Left lung (tissue), 4 donors: ENCODE measurements at regions not wholly inside any gene's neighbourhood (a gene's known extent, or its start where the extent isn't known, plus 50 kb on each side); places are given as distances from the start of the nearest gene placed in this dataset.

Source experiments
- ATAC-seq: fragments of 200-7000 bp; cut with Tn5 transposase; one replicate; pipeline ENCODE4 v1.9.1; 2020; ENCODE audit warnings: moderate library complexity
- DNase-seq, 4 donors: peaks; one replicate each; pipeline ENCODE4 v3.0.0-alpha.2; 2013 to 2020
- H3K27ac ChIP-seq, 2 donors: fragments of 200-600 bp; sonication (generic) in 1 of 2; one replicate each; pipeline versions ENCODE4 v1.5.0 to v1.8.0; 2020 to 2021
- H3K27me3 ChIP-seq, 2 donors: fragments of 200-600 bp; sonication (generic) in 1 of 2; one replicate each; pipeline versions ENCODE4 v1.5.0 to v1.8.0; 2020 to 2021
- H3K36me3 ChIP-seq, 2 donors: fragments of 200-600 bp; sonication (generic) in 1 of 2; one replicate each; pipeline versions ENCODE4 v1.5.0 to v1.8.0; 2020 to 2021
- H3K4me1 ChIP-seq, 2 donors: fragments of 200-600 bp; one replicate each; pipeline ENCODE4 v1.8.0; 2021
- H3K4me3 ChIP-seq, 2 donors: fragments of 200-600 bp; sonication (generic) in 1 of 2; one replicate each; pipeline versions ENCODE4 v1.5.0 to v1.8.0; 2020 to 2021; ENCODE audit warnings: mild to moderate bottlenecking in 1 of 2
- H3K9me3 ChIP-seq, 2 donors: fragments of 200-600 bp; sonication (generic) in 1 of 2; one replicate each; pipeline versions ENCODE4 v1.5.0 to v1.8.0; 2020 to 2021
- intact Hi-C, 2 donors: fragments of 100-400 bp; cut with DNase I; formaldehyde crosslinking; loops; one replicate each; pipeline versions ENCODE4 v1.11.2 to v1.14.2; 2022
- TF ChIP-seq, protein P1 (sequence below), 2 donors: fragments of 200-600 bp; sonication (generic) in 1 of 2; IDR thresholded peaks; one replicate each; pipeline versions ENCODE4 v1.5.0 to v1.8.0; 2021; ENCODE audit warnings: antibody characterized with exemption in 2 of 2
- donor health status: DM: no; HTN: yes; CAD: no.
- donor health status: DM: no; HTN: no; CAD: no.

DNA sequence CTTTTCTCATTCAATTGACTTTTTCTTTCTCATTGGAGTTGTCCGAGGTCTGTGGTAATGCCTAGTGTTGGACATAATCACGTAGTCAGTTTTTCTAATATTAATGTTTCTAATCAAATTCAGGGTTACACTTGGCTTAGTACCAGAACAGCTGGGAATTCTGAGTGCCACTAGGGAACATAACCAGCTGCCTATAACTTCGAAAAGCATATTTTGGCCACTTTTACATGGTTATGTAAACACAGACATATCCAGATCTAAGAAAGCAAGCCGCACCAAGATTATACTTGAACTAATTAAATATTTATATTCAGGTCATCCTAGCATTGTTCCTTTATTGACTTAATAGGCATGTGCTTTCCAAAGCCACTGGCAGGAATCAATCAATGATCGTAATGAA lies 91.1 kb upstream of the ARHGAP28 start:
- Histone ChIP-seq H3K27ac (no peak overlapping the region), H3K4me3 (no peak overlapping the region), H3K4me1 (no peaks in the 10 kb centered on the region), H3K27me3 (no peaks in the 10 kb centered on the region), H3K9me3 (no peaks in the 10 kb centered on the region), H3K36me3 (no peaks in the 10 kb centered on the region)
- no peak for ATAC-seq
- TF ChIP-seq, protein P1, sequence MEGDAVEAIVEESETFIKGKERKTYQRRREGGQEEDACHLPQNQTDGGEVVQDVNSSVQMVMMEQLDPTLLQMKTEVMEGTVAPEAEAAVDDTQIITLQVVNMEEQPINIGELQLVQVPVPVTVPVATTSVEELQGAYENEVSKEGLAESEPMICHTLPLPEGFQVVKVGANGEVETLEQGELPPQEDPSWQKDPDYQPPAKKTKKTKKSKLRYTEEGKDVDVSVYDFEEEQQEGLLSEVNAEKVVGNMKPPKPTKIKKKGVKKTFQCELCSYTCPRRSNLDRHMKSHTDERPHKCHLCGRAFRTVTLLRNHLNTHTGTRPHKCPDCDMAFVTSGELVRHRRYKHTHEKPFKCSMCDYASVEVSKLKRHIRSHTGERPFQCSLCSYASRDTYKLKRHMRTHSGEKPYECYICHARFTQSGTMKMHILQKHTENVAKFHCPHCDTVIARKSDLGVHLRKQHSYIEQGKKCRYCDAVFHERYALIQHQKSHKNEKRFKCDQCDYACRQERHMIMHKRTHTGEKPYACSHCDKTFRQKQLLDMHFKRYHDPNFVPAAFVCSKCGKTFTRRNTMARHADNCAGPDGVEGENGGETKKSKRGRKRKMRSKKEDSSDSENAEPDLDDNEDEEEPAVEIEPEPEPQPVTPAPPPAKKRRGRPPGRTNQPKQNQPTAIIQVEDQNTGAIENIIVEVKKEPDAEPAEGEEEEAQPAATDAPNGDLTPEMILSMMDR (IDR thresholded peaks at IDR 0.05), result no peak
- intact Hi-C loops, result no loop called here
- DNase-seq, result peak in 1 of 4 donors; percentile 68

DNA sequence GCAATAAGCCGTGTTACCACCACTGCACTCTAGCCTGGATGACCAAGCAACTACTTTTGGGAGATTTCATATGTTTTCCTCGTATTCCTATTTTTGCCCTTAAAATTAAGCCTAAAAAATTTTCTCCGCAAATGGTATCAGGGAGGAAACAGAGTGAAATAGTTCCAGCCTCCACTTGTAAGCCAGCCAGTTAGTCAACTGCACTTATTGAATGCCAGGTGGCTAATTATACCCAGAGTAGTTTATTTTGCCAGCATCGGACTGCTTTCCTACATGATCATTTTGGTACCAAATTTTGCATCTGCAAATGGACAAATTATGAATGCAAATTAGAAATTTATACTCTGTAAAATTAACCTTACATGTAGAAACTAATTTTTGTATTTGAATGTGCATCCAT lies 90.2 kb upstream of the ARHGAP28 start:
- H3K36me3 ChIP-seq, result no peaks in the 10 kb centered on the region
- no peak overlapping the region for H3K4me3 ChIP-seq
- intact Hi-C loops, result no loop called here
- DNase-seq (no peak), ATAC-seq (no peak)
- TF ChIP-seq, protein P1 (IDR thresholded peaks at IDR 0.05), result no peak
- H3K27me3 ChIP-seq, result no peaks in the 10 kb centered on the region
- H3K4me1 ChIP-seq, result no peaks in the 10 kb centered on the region
- H3K9me3 ChIP-seq, result no peaks in the 10 kb centered on the region
- no peak overlapping the region for H3K27ac ChIP-seq

DNA sequence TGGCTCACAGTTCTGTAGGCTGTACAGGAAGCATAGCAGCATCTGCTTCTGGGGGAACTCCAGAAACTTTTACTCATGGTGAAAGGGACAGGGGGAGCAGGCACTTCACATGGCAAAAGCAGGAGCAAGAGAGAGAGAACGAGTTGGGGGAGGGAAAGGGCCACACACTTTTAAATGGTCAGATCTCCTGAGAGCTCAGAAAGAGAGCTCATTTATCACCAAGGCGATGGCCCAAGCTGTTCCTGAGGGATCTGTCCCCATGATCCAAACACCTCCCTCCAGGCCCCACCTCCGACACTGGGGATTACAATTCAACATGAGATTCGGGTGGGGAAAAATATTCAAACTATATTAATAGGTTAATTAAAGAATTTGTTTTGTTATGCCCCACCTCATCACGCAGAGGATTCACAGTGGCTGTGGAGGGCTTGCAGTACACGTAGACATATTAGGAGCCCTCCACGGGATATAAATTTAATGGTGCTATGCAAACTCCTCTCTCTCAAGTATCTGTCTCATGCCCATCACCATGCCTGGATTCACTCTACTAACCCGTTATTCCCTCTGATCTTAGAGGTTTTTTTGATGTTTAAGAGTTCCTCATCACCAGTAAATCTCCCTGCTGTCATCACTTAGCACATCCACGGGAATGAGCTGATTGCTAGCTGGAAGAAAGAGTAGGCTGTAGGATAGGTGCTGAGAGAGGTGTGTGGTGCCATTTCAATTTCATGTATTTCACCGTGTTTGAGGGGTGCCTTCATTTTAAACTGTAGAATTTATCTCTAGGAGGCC lies 84.5 kb upstream of the ARHGAP28 start:
- ATAC-seq (no peak), DNase-seq (peak in 1 of 4 donors; percentile 41)
- TF ChIP-seq, protein P1 (IDR thresholded peaks at IDR 0.05), result no peak
- H3K27me3 ChIP-seq, result no peaks in the 10 kb centered on the region
- no peaks in the 10 kb centered on the region for H3K9me3 ChIP-seq
- no peaks in the 10 kb centered on the region for H3K4me1 ChIP-seq
- intact Hi-C loops, result no loop called here
- no peaks in the 10 kb centered on the region for H3K36me3 ChIP-seq
- no peak overlapping the region for H3K4me3 ChIP-seq
- no peak overlapping the region for H3K27ac ChIP-seq

DNA sequence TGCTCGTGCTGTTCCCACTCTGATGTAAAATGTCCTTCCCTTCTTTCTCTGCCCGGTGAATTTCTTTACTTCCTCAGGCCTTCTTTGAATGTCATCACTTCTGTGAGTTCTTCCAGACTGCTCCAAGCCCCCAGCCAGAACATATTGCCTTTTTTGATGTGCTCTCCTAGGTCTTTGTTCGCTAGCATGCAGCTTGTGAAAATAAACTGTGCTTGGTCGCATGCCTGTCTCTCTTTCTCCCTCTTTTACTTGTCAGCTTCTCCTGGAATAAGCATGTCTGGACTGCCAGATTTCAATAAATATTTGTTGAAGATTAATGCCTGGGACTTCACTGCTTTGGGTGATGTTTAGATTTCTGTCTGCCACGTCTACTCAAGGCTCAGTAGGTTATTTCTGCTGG lies 82.7 kb upstream of the ARHGAP28 start:
- peak in 1 of 4 donors; percentile 77 for DNase-seq
- H3K4me3 ChIP-seq, result no peak overlapping the region

DNA sequence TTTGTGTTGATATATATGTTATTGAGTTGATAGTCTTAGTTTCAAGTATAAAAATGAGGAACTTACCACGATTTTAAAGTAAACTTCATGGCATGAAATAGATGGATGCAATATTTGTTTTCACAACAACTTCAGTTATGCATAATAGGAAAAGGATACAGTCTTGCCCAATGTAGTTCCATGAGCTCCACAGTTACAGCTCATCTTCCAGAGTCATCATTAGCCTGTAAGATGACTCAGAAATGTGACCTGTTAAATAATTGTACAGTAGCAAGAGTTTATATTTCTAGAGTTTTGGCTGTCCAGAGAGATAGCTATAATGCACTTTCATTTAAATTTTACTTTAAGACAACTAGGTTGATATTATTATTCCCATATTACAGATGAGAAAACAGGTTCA lies 80.9 kb upstream of the ARHGAP28 start:
- DNase-seq (no peak), ATAC-seq (no peak)
- Histone ChIP-seq H3K4me1 (no peaks in the 10 kb centered on the region), H3K27ac (no peak overlapping the region), H3K36me3 (no peaks in the 10 kb centered on the region), H3K9me3 (no peaks in the 10 kb centered on the region), H3K4me3 (no peak overlapping the region), H3K27me3 (no peaks in the 10 kb centered on the region)
- intact Hi-C loops, result no loop called here
- TF ChIP-seq, protein P1 (IDR thresholded peaks at IDR 0.05), result no peak

More for the DNA sequence above, 82.7 kb upstream of the ARHGAP28 start:
- intact Hi-C loops, result no loop called here
- TF ChIP-seq, protein P1 (IDR thresholded peaks at IDR 0.05), result no peak
- ATAC-seq, result no peak
- Histone ChIP-seq H3K36me3 (no peaks in the 10 kb centered on the region), H3K9me3 (no peaks in the 10 kb centered on the region), H3K4me1 (no peaks in the 10 kb centered on the region), H3K27me3 (no peaks in the 10 kb centered on the region), H3K27ac (no peak overlapping the region)
